HEK293 (cell line): ENCODE measurements at regions not wholly inside any gene's neighbourhood (a gene's known extent, or its start where the extent isn't known, plus 50 kb on each side); places are given as distances from the start of the nearest gene placed in this dataset.

Experiments used
- CTCF ChIP-seq: fragments of 450-650 bp; formaldehyde crosslinking; IDR thresholded peaks from 2 replicates; pipeline ENCODE4 v1.5.1; 2016; ENCODE audit warnings: missing biosample characterization, missing genetic modification characterization
- YY1 ChIP-seq: fragments of 450-650 bp; formaldehyde crosslinking; IDR thresholded peaks from 2 replicates; pipeline ENCODE4 v1.5.1; 2018; ENCODE audit warnings: missing biosample characterization, missing genetic modification characterization
- ZBTB17 ChIP-seq: fragments of 450-650 bp; formaldehyde crosslinking; IDR thresholded peaks from 2 replicates; pipeline ENCODE4 v1.5.1; 2016; ENCODE audit warnings: missing biosample characterization, missing genetic modification characterization
- ZBTB7A ChIP-seq: fragments of 450-650 bp; formaldehyde crosslinking; IDR thresholded peaks from 2 replicates; pipeline ENCODE4 v1.5.1; 2016; ENCODE audit warnings: low read depth, missing biosample characterization, missing genetic modification characterization
- ZNF514 ChIP-seq: fragments of 450-650 bp; formaldehyde crosslinking; IDR thresholded peaks from 2 replicates; pipeline ENCODE4 v1.5.1; 2016; ENCODE audit warnings: missing biosample characterization, missing genetic modification characterization

GRCh38 chr11:8775734-8776133 lies 93.1 kb downstream of the RPL27A start:
- TF ChIP-seq ZNF514 (no peak), CTCF (tag by site-specific recombination) (no peak), ZBTB17 (tag by site-specific recombination) (no peak), ZBTB7A (tag by site-specific recombination) (no peak), YY1 (tag by site-specific recombination) (no peak)
